GM18873 (cell line): ENCODE measurements at regions not wholly inside any gene's neighbourhood (a gene's known extent, or its start where the extent isn't known, plus 50 kb on each side); places are given as distances from the start of the nearest gene placed in this dataset.

ENCODE experiments used
- ATAC-seq: cut with Tn5 transposase; IDR thresholded peaks from one replicate; pipeline ENCODE4 v1.9.1; 2021; ENCODE audit warnings: mild to moderate bottlenecking, moderate library complexity, moderate number of reproducible peaks; ENCODE audit not compliant: unreplicated experiment, low FRiP score

DNA sequence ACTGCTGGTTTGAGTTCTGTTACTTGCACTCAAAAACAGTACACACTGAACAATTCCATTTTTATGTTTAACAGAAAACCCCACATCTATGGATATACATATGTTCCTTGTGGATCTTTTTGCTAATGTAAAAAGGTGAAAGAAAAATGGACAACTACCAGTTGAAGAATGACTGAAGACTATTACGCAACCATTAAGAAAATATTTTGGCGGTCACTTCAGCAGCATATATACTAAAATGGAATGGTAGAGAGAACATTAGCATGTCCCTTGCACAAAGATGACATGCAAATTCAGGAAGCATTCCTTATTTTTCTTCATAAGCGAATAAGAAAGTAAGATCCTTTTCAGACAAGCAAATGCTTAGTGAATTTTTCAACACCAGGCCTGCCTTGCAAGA lies 84.6 kb upstream of the FMR1 start:
- no peak for ATAC-seq

DNA sequence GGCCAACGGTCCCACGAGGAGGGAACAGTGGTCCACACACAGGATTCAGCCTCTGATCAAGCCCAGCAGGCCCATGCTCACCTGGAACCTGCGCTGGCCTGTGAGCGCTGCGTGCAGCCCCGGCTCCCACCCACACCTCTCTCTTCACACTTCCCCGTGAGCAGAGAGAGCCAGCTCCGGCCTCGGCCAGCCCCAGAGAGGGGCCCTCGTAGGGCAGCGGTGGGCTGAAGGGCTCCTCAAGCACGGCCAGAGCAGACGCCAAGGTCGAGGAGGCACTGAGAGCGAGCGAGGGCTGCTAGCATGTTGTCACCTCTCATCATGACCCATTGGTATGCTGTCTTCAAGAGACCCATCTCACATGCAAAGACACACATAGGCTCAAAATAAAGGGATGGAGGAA lies 83.0 kb upstream of the FMR1 start:
- ATAC-seq = no peak

GRCh38 chrX:147832707-147833348 lies 78.9 kb upstream of the FMR1 start:
- ATAC-seq = no peak

- ATAC-seq = no peak
Observed at GRCh38 chrX:147838465-147839131, 73.1 kb upstream of the FMR1 start.

DNA sequence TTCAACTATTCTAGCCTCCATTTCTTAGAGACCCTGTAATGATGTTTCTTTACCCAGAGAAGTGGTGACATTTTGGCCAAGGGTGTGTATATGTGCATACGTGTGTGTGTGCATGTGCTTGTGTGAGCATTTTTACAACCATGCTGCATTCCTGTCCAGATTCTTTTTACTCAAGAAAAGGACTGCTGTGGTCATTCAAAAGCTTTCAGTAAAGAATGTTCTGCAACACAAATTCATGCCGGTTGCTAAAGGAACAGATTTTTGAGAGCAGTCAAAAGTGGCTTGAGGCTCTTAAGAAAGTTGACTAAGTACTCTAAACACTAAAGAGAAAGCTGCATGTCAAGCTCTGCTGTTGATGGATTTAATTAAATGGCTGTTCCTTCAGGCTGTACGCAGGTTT lies 65.0 kb upstream of the FMR1 start:
- no peak for ATAC-seq

- ATAC-seq = no peak
Observed at GRCh38 chrX:147847999-147848398, 63.7 kb upstream of the FMR1 start.

- ATAC-seq = no peak
Observed at GRCh38 chrX:147848543-147849443, 62.9 kb upstream of the FMR1 start.

- no peak for ATAC-seq
Observed at GRCh38 chrX:147850875-147851274, 60.8 kb upstream of the FMR1 start.

DNA sequence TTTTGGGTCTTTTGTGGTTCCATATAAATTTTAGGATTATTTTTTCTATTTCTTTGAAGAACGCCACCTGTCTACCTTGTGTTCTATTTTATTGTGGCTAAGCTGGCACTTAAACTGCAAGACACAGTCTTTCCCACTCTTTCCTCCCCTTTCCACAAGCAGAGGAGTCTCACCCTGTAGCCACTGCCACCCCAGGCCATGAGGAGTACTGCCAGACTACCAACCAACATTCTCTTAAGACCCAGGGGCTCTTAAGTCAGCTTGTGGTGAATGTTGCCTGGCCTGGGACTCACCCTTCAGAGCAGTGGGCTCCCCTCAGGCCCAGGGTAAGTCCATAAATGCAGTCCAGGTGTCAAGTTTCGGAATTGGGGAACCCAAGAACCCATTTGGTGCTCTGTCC lies 58.0 kb upstream of the FMR1 start:
- ATAC-seq = no peak

DNA sequence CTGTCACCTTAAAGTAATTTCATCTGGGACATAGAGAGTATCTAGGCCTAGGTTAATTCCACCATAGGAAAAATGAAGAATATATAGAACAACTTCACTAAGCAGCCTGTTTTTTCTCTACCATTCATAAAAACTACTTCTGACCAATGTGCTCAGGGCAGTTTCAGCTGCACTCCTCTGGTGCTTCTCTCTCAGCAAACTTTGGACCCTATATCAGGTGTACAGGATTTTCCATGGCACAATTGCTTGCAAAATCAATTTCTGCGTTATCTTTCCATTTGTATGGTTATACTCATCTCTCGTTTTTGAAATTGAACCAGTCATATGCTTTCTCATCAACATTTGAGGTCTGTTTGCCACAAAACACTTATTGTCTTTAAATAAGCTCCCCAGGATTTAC lies 52.1 kb upstream of the FMR1 start:
- ATAC-seq = no peak
